ENCODE measurements at regions not wholly inside any gene's neighbourhood (a gene's known extent, or its start where the extent isn't known, plus 50 kb on each side); places are given as distances from the start of the nearest gene placed in this dataset.

DNA sequence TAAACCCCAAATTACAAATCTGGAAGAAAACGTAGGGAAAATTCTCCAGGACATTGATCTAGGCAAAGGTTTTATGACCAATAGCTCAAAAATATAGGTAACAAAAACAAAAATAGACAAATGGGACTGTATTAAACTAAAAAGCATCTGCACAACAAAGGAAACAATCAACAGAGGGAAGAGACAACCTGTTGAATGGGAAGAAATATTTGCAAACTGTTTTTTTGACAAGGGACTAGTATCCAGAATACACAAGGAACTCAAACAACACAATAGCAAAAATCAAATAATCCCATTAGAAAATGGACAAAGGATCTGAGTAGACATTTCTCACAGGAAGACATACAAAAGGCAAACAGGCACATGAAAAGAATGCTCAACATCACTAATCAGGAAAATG is 386.3 kb downstream of the ENC1 start:
- peaks cover 0 to 4% of the 10 kb centered on the region in 2 experiments; a peak in 2 of 4 replicates for H3K4me1 ChIP-seq (ENCODE audit: control insufficient read depth in 1 of 2, insufficient read depth in 2 of 2, low read length in 2 of 2)
- ATAC-seq (no peak), DNase-seq (ENCODE audit: low read depth, low spot score) (no peak)
- H3K4me2 ChIP-seq (ENCODE audit: low read length) = no peak overlapping the region
- H3K27me3 ChIP-seq (ENCODE audit: insufficient read depth, low read length) = peaks cover 9% of the 10 kb centered on the region; the same call in 1 of the 2 replicates
- no peak overlapping the region for H2AFZ ChIP-seq (ENCODE audit: low read depth, low read length, poor library complexity, severe bottlenecking)
- no peak overlapping the region for H3K9ac ChIP-seq (ENCODE audit: low read length)
- RAD21 ChIA-PET (ENCODE audit: low non-redundant PET in 1 of 2, low total read pairs in 2 of 2, uncharacterized antibody in 2 of 2, unreplicated experiment in 2 of 2) = no interaction called here
- TF ChIP-seq EGR1 (IDR thresholded peaks at IDR 0.05; ENCODE audit: low read depth) (no peak), JUND (IDR thresholded peaks at IDR 0.05) (no peak), CEBPB (IDR thresholded peaks at IDR 0.05; ENCODE audit: low read depth) (no peak), POLR2AphosphoS5 (IDR thresholded peaks at IDR 0.05; ENCODE audit: low read depth, low read length) (no peak), ZNF274 (IDR thresholded peaks at IDR 0.05; ENCODE audit: low read depth, low read length) (no peak)
- POLR2A ChIA-PET = no interaction called here
- no peak overlapping the region for H3K27ac ChIP-seq (ENCODE audit: low read depth, low read length)
- H4K20me1 ChIP-seq (ENCODE audit: insufficient read depth) = no peaks in the 10 kb centered on the region
- H3K36me3 ChIP-seq (ENCODE audit: control insufficient read depth in 1 of 2, insufficient read depth in 2 of 2, low read length in 2 of 2) = no peaks in the 10 kb centered on the region
- H3K9me2 ChIP-seq (ENCODE audit: insufficient read depth) = no peaks in the 10 kb centered on the region
- intact Hi-C loops (cut with micrococcal nuclease) = no loop called here
- no TSS peak for BruUV-seq (replicated peaks)
- H3K4me3 ChIP-seq (replicated peaks in 1 of 2; ENCODE audit: low read depth in 1 of 2, low read length in 2 of 2) = no peak overlapping the region
- H3K79me2 ChIP-seq (ENCODE audit: insufficient read depth, low read length) = no peaks in the 10 kb centered on the region
- CTCF ChIA-PET = no interaction called here
- no peaks in the 10 kb centered on the region for H3K9me3 ChIP-seq (ENCODE audit: control insufficient read depth in 1 of 2, insufficient read depth in 1 of 2, low read depth in 1 of 2, low read length in 2 of 2)

DNA sequence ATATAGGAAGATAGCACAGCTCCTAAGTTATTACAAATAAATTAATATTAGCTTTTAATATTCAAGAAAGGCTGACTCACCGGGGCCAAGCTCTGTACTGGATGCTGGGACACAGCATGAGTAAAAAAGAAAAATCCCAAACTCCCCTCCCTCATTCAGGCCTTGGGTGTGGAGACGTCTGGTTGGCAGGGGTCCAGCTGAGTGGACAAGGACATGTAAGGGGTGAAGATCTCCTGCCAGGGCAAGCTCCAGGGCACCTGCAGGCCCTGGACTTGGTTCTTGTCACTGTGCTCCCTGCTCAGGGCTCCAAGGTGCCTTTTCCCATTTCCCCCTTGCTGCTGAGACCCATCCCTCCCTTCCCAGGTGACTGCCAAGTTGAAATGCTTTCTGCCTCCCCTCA is 388.5 kb downstream of the ENC1 start:
- DNase-seq (ENCODE audit: low read depth, low spot score) (no peak), ATAC-seq (no peak)
- Histone ChIP-seq H3K9me3 (ENCODE audit: control insufficient read depth in 1 of 2, insufficient read depth in 1 of 2, low read depth in 1 of 2, low read length in 2 of 2) (no peaks in the 10 kb centered on the region), H3K4me1 (ENCODE audit: control insufficient read depth in 1 of 2, insufficient read depth in 2 of 2, low read length in 2 of 2) (peaks cover 0 to 4% of the 10 kb centered on the region in 2 experiments; a peak in 2 of 4 replicates), H3K79me2 (ENCODE audit: insufficient read depth, low read length) (no peaks in the 10 kb centered on the region), H4K20me1 (ENCODE audit: insufficient read depth) (no peaks in the 10 kb centered on the region), H2AFZ (ENCODE audit: low read depth, low read length, poor library complexity, severe bottlenecking) (no peak overlapping the region), H3K27ac (ENCODE audit: low read depth, low read length) (no peak overlapping the region), H3K36me3 (ENCODE audit: control insufficient read depth in 1 of 2, insufficient read depth in 2 of 2, low read length in 2 of 2) (no peaks in the 10 kb centered on the region), H3K4me2 (ENCODE audit: low read length) (no peak overlapping the region), H3K27me3 (ENCODE audit: insufficient read depth, low read length) (no peaks in the 10 kb centered on the region), H3K9ac (ENCODE audit: low read length) (no peak overlapping the region), H3K4me3 (replicated peaks in 1 of 2; ENCODE audit: low read depth in 1 of 2, low read length in 2 of 2) (no peak overlapping the region), H3K9me2 (ENCODE audit: insufficient read depth) (no peaks in the 10 kb centered on the region)
- BruUV-seq (replicated peaks) = no TSS peak
- CTCF ChIA-PET = no interaction called here
- RAD21 ChIA-PET (ENCODE audit: low non-redundant PET in 1 of 2, low total read pairs in 2 of 2, uncharacterized antibody in 2 of 2, unreplicated experiment in 2 of 2) = no interaction called here
- TF ChIP-seq CBX3 (IDR thresholded peaks at IDR 0.05; ENCODE audit: low read depth) = no peak
- TF ChIP-seq ZFX (IDR thresholded peaks at IDR 0.05) = no peak
- POLR2A ChIA-PET = no interaction called here
- intact Hi-C loops (cut with micrococcal nuclease) = no loop called here
